B cell (primary cell): ENCODE measurements at regions not wholly inside any gene's neighbourhood (a gene's known extent, or its start where the extent isn't known, plus 50 kb on each side); places are given as distances from the start of the nearest gene placed in this dataset.

ENCODE experiments used
- ATAC-seq: fragments of 200-7000 bp; cut with Tn5 transposase; one replicate; pipeline ENCODE4 v1.10.0; 2021; ENCODE audit warnings: low read depth, mild to moderate bottlenecking, moderate number of reproducible peaks, moderate library complexity
- CTCF ChIA-PET: fragments of 350-600 bp; sonication (Branson Sonifier 250); formaldehyde crosslinking; loops from one replicate; lab custom pipeline; 2021; ENCODE audit warnings: antibody characterized with exemption, inconsistent platforms; lab: Charles Lee
- POLR2A ChIA-PET: fragments of 350-600 bp; sonication (Branson Sonifier 250); formaldehyde crosslinking; loops from one replicate; lab custom pipeline; 2021; ENCODE audit warnings: antibody characterized with exemption; lab: Charles Lee
- DNase-seq: peaks from one replicate; pipeline ENCODE4 v3.0.0; 2013
- H2AFZ ChIP-seq: 2 replicates; pipeline ENCODE4 v1.6.1; 2012; ENCODE audit warnings: mild to moderate bottlenecking, low read depth, low read length; ENCODE audit not compliant: insufficient read depth, poor library complexity, severe bottlenecking
- H3K27ac ChIP-seq, 2 donors: 1 replicate in 1 of 2; 2 replicates in 1 of 2; pipeline ENCODE4 v1.5.1; 2012 to 2013; ENCODE audit warnings: low read length in 2 of 2, mild to moderate bottlenecking in 2 of 2, moderate library complexity in 1 of 2
- H3K27me3 ChIP-seq, 4 experiments: fragments of 200-600 bp in 1 of 4; sonication (generic) in 1 of 4; replicated peaks in 1 of 4; 1 replicate in 2 of 4; 2 replicates in 2 of 4; pipeline versions ENCODE4 v1.6.1 to v1.7.0; 2013 to 2016; ENCODE audit warnings: low read length in 3 of 4, mild to moderate bottlenecking in 2 of 4, mixed read lengths in 1 of 4, moderate library complexity in 1 of 4; ENCODE audit not compliant: insufficient read depth in 4 of 4, control insufficient read depth in 3 of 4; ENCODE audit errors: control extremely low read depth in 1 of 4
- H3K36me3 ChIP-seq, 2 experiments: replicated peaks in 1 of 2; 1 replicate in 1 of 2; 2 replicates in 1 of 2; pipeline versions ENCODE4 v1.6.1 to v1.7.1; 2013; ENCODE audit warnings: low read length in 1 of 2; ENCODE audit not compliant: insufficient read depth in 2 of 2, control insufficient read depth in 1 of 2; ENCODE audit errors: control extremely low read depth in 1 of 2, extremely low read depth in 1 of 2
- H3K4me1 ChIP-seq, 2 donors: fragments of 200-600 bp in 1 of 2; sonication (generic) in 1 of 2; 1 replicate in 1 of 2; 2 replicates in 1 of 2; pipeline versions ENCODE4 v1.5.1 to v1.6.1; 2013 to 2017; ENCODE audit warnings: low read length in 2 of 2; ENCODE audit not compliant: control insufficient read depth in 2 of 2, insufficient read depth in 2 of 2
- H3K4me2 ChIP-seq: replicated peaks from 2 replicates; pipeline ENCODE3; 2012; ENCODE audit warnings: mild to moderate bottlenecking, low read depth, low read length; ENCODE audit not compliant: poor library complexity, severe bottlenecking
- H3K4me3 ChIP-seq, 5 experiments: fragments of 200-600 bp in 1 of 5; sonication (generic) in 1 of 5; 1 replicate in 3 of 5; 2 replicates in 2 of 5; pipeline versions ENCODE4 v1.5.1 to v1.7.0; 2011 to 2016; ENCODE audit warnings: low read length in 4 of 5, mild to moderate bottlenecking in 4 of 5, low read depth in 2 of 5, control low read depth in 1 of 5, moderate library complexity in 1 of 5; ENCODE audit not compliant: insufficient read depth in 1 of 5; ENCODE audit errors: control extremely low read depth in 1 of 5, extremely low read depth in 1 of 5
- H3K79me2 ChIP-seq: fragments of 200-600 bp; sonication (generic); one replicate; pipeline ENCODE4 v1.6.0; 2016; ENCODE audit warnings: low read length; ENCODE audit not compliant: control insufficient read depth, insufficient read depth
- H3K9ac ChIP-seq: fragments of 200-600 bp; sonication (generic); 2 replicates; pipeline ENCODE4 v1.6.1; 2017; ENCODE audit warnings: mild to moderate bottlenecking, low read length, moderate library complexity
- H3K9me3 ChIP-seq, 3 donors: one replicate each; pipeline versions ENCODE4 v1.6.1 to v1.7.1; 2013; ENCODE audit warnings: low read length in 2 of 3; ENCODE audit not compliant: control insufficient read depth in 2 of 3, insufficient read depth in 1 of 3; ENCODE audit errors: control extremely low read depth in 1 of 3
- H4K20me1 ChIP-seq: 2 replicates; pipeline ENCODE4 v1.6.0; 2012; ENCODE audit warnings: mild to moderate bottlenecking, low read length; ENCODE audit not compliant: insufficient read depth, control insufficient read depth, poor library complexity, severe bottlenecking
- H3K27ac Mint-ChIP-seq: one replicate; pipeline ENCODE4 v1.8.0; 2021; ENCODE audit warnings: mixed read lengths
- H3K27me3 Mint-ChIP-seq: one replicate; pipeline ENCODE4 v1.8.0; 2021; ENCODE audit warnings: mixed read lengths
- H3K4me1 Mint-ChIP-seq: one replicate; pipeline ENCODE4 v1.8.0; 2021; ENCODE audit warnings: mixed read lengths
- H3K4me3 Mint-ChIP-seq: one replicate; pipeline ENCODE4 v1.8.0; 2021; ENCODE audit warnings: mixed read lengths
- H3K9me3 Mint-ChIP-seq: one replicate; pipeline ENCODE4 v1.8.0; 2022; ENCODE audit warnings: mixed read lengths; ENCODE audit not compliant: insufficient read depth
- EZH2 ChIP-seq: IDR thresholded peaks from 2 replicates; pipeline ENCODE4 v1.6.1; 2012; ENCODE audit warnings: borderline replicate concordance, low read depth, mild to moderate bottlenecking, moderate library complexity, low read length; ENCODE audit not compliant: insufficient read depth, poor library complexity, severe bottlenecking
- WGBS: methylation state at CpG from one replicate; pipeline ENCODE4 v1.1.5; 2013; ENCODE audit warnings: missing lambda C conversion rate; ENCODE audit not compliant: insufficient coverage; 5-methylcytosine and 5-hydroxymethylcytosine counted together
- intact Hi-C: fragments of 100-400 bp; cut with micrococcal nuclease; formaldehyde crosslinking; loops from one replicate; pipeline ENCODE4 v1.10.0; 2022
- TF ChIP-seq, protein P1 (sequence below): fragments of 200-600 bp; IDR thresholded peaks from one replicate; pipeline ENCODE4 v1.8.0; 2022; ENCODE audit warnings: antibody characterized with exemption, mild to moderate bottlenecking

DNA sequence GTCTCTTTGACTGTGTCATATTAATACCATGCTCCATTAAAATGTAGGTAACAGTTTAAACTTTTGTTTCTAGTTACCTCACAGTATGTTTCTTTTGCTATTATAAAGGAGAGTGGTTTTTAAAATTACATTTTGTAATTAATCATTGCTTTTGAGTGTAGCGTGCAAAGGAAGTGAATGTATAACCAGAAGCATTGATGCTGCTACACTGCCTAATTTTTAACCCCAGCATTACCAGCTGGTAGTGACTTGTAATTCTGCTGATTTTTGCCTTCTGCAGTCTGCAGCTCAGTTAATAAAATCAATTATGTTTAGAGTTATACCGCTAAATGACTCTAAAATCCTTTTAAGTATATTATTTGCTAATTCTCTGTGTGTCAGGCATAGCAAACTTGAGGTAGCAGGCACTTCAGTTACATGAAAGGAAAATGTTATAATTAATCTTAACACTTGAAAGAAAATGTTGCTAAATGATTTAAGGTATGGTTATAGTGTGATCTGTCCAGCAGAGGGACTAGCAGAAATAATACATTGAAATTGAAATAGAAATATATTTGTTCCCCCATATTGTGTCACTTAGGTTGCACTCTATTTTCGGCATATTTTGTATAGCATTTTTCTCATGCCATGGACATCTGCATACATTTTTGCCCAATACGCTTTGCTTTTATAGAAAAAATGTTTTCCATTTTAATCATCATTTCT is 388.5 kb downstream of the CNTNAP4 start:
- Histone ChIP-seq H3K27me3 (no peaks in the 10 kb centered on the region), H3K79me2 (no peaks in the 10 kb centered on the region), H4K20me1 (no peaks in the 10 kb centered on the region), H3K9ac (no peak overlapping the region), H3K36me3 (no peaks in the 10 kb centered on the region), H3K4me3 (no peak overlapping the region), H3K27ac (no peak overlapping the region), H3K9me3 (no peaks in the 10 kb centered on the region), H3K4me1 (no peaks in the 10 kb centered on the region), H2AFZ (no peak overlapping the region), H3K4me2 (no peak overlapping the region)
- TF ChIP-seq, protein P1, sequence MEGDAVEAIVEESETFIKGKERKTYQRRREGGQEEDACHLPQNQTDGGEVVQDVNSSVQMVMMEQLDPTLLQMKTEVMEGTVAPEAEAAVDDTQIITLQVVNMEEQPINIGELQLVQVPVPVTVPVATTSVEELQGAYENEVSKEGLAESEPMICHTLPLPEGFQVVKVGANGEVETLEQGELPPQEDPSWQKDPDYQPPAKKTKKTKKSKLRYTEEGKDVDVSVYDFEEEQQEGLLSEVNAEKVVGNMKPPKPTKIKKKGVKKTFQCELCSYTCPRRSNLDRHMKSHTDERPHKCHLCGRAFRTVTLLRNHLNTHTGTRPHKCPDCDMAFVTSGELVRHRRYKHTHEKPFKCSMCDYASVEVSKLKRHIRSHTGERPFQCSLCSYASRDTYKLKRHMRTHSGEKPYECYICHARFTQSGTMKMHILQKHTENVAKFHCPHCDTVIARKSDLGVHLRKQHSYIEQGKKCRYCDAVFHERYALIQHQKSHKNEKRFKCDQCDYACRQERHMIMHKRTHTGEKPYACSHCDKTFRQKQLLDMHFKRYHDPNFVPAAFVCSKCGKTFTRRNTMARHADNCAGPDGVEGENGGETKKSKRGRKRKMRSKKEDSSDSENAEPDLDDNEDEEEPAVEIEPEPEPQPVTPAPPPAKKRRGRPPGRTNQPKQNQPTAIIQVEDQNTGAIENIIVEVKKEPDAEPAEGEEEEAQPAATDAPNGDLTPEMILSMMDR = no peak
- no peak for TF ChIP-seq EZH2
- Mint-ChIP-seq H3K27me3 (no peaks in the 10 kb centered on the region), H3K4me1 (no peaks in the 10 kb centered on the region), H3K9me3 (no peaks in the 10 kb centered on the region), H3K4me3 (no peak overlapping the region), H3K27ac (no peak overlapping the region)
- ATAC-seq = no peak
- CTCF ChIA-PET = no interaction called here
- POLR2A ChIA-PET = no interaction called here
- DNase-seq = no peak
- no CpG with 5 or more reads among the region's 4 CpGs for whole genome bisulfite sequencing
- intact Hi-C loops = no loop called here

DNA sequence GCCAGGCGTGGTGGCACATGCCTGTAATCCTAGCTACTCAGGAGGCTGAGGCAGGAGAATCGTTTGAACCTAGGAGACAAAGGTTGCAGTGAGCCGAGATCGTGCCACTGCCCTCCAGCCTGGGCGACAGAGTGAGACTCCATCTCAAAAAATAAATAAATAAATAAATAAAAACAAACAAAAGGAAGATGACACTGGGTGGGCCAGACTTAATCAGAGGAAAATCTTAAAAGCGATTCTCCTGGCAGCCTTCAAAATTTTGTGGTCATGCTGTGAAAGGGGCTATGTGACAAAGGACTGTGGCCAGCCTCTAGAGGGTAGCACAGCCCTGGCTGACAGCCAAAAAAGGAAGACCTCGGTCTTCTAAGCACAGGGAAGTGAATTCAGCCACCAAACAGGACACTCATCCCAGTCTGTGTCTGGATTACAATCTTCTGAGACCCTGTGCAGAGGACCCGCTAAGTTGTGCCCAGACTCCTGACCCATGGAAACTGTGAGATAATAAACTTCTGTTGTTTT is 391.1 kb downstream of the CNTNAP4 start:
- WGBS = 73% methylated on average over 4 of the region's 8 CpGs
- Mint-ChIP-seq H3K4me1 (no peaks in the 10 kb centered on the region), H3K4me3 (no peak overlapping the region), H3K27ac (no peak overlapping the region), H3K9me3 (no peaks in the 10 kb centered on the region), H3K27me3 (no peaks in the 10 kb centered on the region)
- Histone ChIP-seq H3K79me2 (no peaks in the 10 kb centered on the region), H4K20me1 (no peaks in the 10 kb centered on the region), H3K9ac (no peak overlapping the region), H3K4me2 (no peak overlapping the region), H2AFZ (no peak overlapping the region), H3K9me3 (no peaks in the 10 kb centered on the region), H3K4me1 (no peaks in the 10 kb centered on the region), H3K27me3 (no peaks in the 10 kb centered on the region), H3K27ac (no peak overlapping the region), H3K4me3 (no peak overlapping the region), H3K36me3 (no peaks in the 10 kb centered on the region)
- DNase-seq (no peak), ATAC-seq (no peak)
- POLR2A ChIA-PET = no interaction called here
- intact Hi-C loops = no loop called here
- CTCF ChIA-PET = no interaction called here
- TF ChIP-seq EZH2 = no peak
- TF ChIP-seq, protein P1 = no peak
